ENCODE measurements at regions not wholly inside any gene's neighbourhood (a gene's known extent, or its start where the extent isn't known, plus 50 kb on each side); places are given as distances from the start of the nearest gene placed in this dataset.
"Not testable (repeated sequence)": the region's sequence is repeated elsewhere in the genome, so short reads cannot be mapped to it uniquely, and the experiment has no call there.

DNA sequence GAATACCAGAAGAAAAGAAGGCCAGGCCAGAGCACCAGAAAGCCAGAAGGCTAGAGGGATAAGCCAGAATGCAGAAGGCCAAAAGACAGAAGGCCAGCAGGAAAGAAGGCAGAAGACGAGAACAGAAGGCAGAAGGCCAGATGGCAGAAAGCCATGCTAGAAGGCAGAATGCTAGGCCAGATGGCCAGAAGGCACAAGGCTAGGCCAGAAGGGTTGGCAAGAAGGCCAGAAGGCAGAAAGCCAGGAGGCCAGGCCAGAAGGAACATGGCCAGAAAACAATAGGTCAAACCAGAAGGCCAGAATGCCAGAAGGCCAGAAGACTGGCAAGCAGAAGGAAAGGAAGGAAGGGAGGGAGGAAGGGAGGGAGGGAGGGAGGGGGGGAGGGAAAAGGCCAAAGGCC is 188.8 kb downstream of the TUBA3C start:
- H3K36me3 ChIP-seq (ENCODE audit: control insufficient read depth in 2 of 2, insufficient read depth in 2 of 2, low read length in 1 of 2) = no peaks in the 10 kb centered on the region
- H3K27me3 ChIP-seq (ENCODE audit: control insufficient read depth in 2 of 2, insufficient read depth in 1 of 2, low read length in 1 of 2) = no peaks in the 10 kb centered on the region
- no peak overlapping the region for H3K4me3 ChIP-seq (ENCODE audit: low read length in 2 of 2)
- no peak for DNase-seq (ENCODE audit: low read depth in 6 of 9, low spot score in 9 of 9)
- no peaks in the 10 kb centered on the region for H3K4me1 ChIP-seq (ENCODE audit: control insufficient read depth in 2 of 2, insufficient read depth in 2 of 2, low read length in 2 of 2)
- WGBS = 94% methylated on average over 1 of the region's 1 CpG
- H3K27ac ChIP-seq (ENCODE audit: low read depth in 1 of 2, low read length in 1 of 2) = no peak overlapping the region
- H3K9me3 ChIP-seq (ENCODE audit: control insufficient read depth in 2 of 2, insufficient read depth in 1 of 2, low read length in 1 of 2) = peaks cover 6 to 57% of the 10 kb centered on the region in 2 donors

DNA sequence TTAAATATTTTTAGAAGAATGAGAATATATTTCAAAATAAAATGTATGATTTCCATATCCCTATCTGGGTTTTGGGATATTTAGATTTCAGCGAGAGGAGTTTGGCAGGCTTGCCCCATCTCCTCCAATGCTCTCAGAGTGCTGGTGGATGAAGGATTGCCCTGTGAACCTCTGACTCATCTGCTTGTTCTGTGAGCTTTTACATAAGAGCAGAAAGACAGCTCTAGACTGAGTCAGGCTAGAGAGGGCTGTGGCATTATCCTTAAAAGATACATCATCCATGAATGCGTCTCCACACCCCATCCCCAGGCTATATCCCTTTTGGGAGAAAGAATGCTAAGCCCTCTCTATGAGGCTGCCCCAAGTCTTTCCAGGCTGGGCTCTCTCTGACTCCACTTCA is 190.6 kb downstream of the TUBA3C start:
- H3K4me1 ChIP-seq (ENCODE audit: control insufficient read depth in 2 of 2, insufficient read depth in 2 of 2, low read length in 2 of 2) = no peaks in the 10 kb centered on the region
- 95% methylated on average over 2 of the region's 2 CpGs for WGBS
- no peak for DNase-seq (ENCODE audit: low read depth in 6 of 9, low spot score in 9 of 9)
- H3K27ac ChIP-seq (ENCODE audit: low read depth in 1 of 2, low read length in 1 of 2) = no peak overlapping the region
- H3K27me3 ChIP-seq (ENCODE audit: control insufficient read depth in 2 of 2, insufficient read depth in 1 of 2, low read length in 1 of 2) = no peaks in the 10 kb centered on the region
- H3K36me3 ChIP-seq (ENCODE audit: control insufficient read depth in 2 of 2, insufficient read depth in 2 of 2, low read length in 1 of 2) = no peaks in the 10 kb centered on the region
- peaks cover 6 to 48% of the 10 kb centered on the region in 2 donors for H3K9me3 ChIP-seq (ENCODE audit: control insufficient read depth in 2 of 2, insufficient read depth in 1 of 2, low read length in 1 of 2)
- H3K4me3 ChIP-seq (ENCODE audit: low read length in 2 of 2) = no peak overlapping the region

DNA sequence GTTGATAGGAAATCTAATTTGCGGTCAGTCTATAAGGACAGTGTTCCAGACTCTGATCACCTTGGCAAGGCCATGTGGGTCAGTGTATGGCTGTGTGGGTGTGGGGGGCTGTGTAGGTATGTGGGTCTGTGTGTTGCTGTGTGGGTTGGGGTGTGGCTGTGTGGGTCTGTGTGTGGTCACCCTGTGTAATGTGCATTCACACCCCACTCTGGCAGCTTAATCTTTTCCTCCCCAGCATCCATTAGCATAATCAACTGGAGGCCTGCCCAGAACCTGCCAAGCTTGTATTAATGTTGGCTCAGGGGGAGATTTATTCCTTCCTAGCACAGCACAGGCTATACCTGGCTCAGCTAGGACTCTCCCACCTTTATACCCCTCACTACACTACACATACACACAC is 203.2 kb downstream of the TUBA3C start:
- 98% methylated on average over 1 of the region's 1 CpG for WGBS
- Histone ChIP-seq H3K27me3 (ENCODE audit: control insufficient read depth in 2 of 2, insufficient read depth in 1 of 2, low read length in 1 of 2) (no peaks in the 10 kb centered on the region), H3K4me1 (ENCODE audit: control insufficient read depth in 2 of 2, insufficient read depth in 2 of 2, low read length in 2 of 2) (no peaks in the 10 kb centered on the region), H3K9me3 (ENCODE audit: control insufficient read depth in 2 of 2, insufficient read depth in 1 of 2, low read length in 1 of 2) (peaks cover 1 to 12% of the 10 kb centered on the region in 2 donors), H3K27ac (ENCODE audit: low read depth in 1 of 2, low read length in 1 of 2) (no peak overlapping the region), H3K36me3 (ENCODE audit: control insufficient read depth in 2 of 2, insufficient read depth in 2 of 2, low read length in 1 of 2) (no peaks in the 10 kb centered on the region), H3K4me3 (ENCODE audit: low read length in 2 of 2) (no peak overlapping the region)
- DNase-seq (ENCODE audit: low read depth in 6 of 9, low spot score in 9 of 9) = no peak

DNA sequence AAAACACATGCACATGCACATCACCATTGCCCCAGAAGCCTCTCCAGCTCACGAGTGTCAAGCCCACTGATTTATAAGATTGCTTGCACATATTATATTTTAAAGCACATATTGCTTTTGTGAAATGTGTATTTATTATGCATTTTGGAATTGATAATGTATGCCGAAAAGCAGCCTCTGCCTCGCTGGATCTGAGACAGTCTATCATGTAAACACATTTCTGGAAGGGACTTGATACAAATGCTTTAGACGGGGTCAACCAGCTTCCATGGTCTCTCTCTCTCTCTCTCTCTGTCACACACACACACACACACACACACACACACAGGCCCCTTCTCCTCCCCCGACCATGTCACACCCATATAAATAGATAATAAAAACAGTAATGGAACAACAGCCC is 203.8 kb downstream of the TUBA3C start:
- no peak overlapping the region for H3K4me3 ChIP-seq (ENCODE audit: low read length in 2 of 2)
- no peaks in the 10 kb centered on the region for H3K4me1 ChIP-seq (ENCODE audit: control insufficient read depth in 2 of 2, insufficient read depth in 2 of 2, low read length in 2 of 2)
- H3K9me3 ChIP-seq (ENCODE audit: control insufficient read depth in 2 of 2, insufficient read depth in 1 of 2, low read length in 1 of 2) = peaks cover 1 to 12% of the 10 kb centered on the region in 2 donors
- H3K27ac ChIP-seq (ENCODE audit: low read depth in 1 of 2, low read length in 1 of 2) = no peak overlapping the region
- no peaks in the 10 kb centered on the region for H3K36me3 ChIP-seq (ENCODE audit: control insufficient read depth in 2 of 2, insufficient read depth in 2 of 2, low read length in 1 of 2)
- DNase-seq (ENCODE audit: low read depth in 6 of 9, low spot score in 9 of 9) = no peak
- WGBS = 84% methylated on average over 5 of the region's 5 CpGs
- no peaks in the 10 kb centered on the region for H3K27me3 ChIP-seq (ENCODE audit: control insufficient read depth in 2 of 2, insufficient read depth in 1 of 2, low read length in 1 of 2)

DNA sequence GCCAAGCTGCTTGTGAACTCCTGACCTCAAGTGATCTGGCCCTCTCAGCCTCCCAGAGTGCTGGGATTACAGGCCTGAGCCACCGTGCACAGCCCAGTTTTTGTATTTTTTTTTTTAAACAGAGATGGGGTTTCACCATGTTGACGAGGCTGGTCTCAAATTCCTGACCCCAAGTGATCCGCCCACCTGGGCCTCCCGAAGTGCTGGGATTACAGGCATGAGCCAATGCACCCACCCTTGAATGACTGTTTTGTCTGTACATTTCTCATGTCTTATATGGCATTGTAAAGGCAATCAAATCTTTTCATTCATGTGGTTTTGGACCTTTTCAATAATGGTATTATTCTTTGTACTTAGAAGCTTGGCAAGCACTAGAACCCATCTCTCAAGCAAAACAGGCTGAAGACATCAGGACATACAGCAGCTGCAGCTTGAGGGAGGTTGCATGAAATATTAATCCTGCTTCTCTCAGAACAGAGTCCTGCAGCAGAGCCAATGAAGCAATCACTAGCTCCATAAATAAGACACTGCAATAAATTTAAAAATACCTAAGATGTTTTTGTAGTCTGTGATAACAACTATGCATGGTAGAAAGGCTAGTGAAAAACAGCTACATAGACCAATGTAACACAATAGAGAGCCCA is 209.9 kb downstream of the TUBA3C start:
- 85% methylated on average over 4 of the region's 4 CpGs for WGBS
- no peaks in the 10 kb centered on the region for H3K27me3 ChIP-seq (ENCODE audit: control insufficient read depth in 2 of 2, insufficient read depth in 1 of 2, low read length in 1 of 2)
- DNase-seq (ENCODE audit: low read depth in 6 of 9, low spot score in 9 of 9) = no peak
- no peaks in the 10 kb centered on the region for H3K4me1 ChIP-seq (ENCODE audit: control insufficient read depth in 2 of 2, insufficient read depth in 2 of 2, low read length in 2 of 2)
- H3K4me3 ChIP-seq (ENCODE audit: low read length in 2 of 2) = no peak overlapping the region
- H3K9me3 ChIP-seq (ENCODE audit: control insufficient read depth in 2 of 2, insufficient read depth in 1 of 2, low read length in 1 of 2) = peaks cover 3 to 16% of the 10 kb centered on the region in 2 donors
- no peak overlapping the region for H3K27ac ChIP-seq (ENCODE audit: low read depth in 1 of 2, low read length in 1 of 2)
- no peaks in the 10 kb centered on the region for H3K36me3 ChIP-seq (ENCODE audit: control insufficient read depth in 2 of 2, insufficient read depth in 2 of 2, low read length in 1 of 2)

DNA sequence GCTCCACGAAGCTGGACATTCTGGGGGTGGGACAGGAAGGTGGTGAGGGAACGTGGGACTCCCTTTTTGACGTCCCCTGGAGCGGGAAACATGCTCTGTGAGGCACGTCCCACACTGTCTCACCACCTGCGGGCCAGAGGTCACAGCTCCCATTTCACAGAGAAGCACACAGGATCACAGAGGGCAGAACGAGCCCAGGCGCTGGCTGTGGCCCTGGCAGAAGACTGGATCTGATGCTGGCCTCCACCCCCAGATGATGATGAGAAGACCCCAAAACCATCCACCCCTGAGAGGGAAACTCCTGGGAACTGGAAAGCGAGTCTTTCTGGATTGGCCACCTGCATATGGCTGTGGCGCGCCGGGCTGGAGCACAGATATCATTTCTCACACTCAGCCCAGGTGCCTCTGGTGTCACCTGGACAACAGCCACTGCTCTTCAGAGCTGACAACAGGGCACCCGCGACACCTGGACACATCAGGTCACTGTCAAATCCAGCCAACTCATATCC is 216.2 kb downstream of the TUBA3C start:
- 80% methylated on average over 14 of the region's 14 CpGs for WGBS
- no peaks in the 10 kb centered on the region for H3K27me3 ChIP-seq (ENCODE audit: control insufficient read depth in 2 of 2, insufficient read depth in 1 of 2, low read length in 1 of 2)
- no peak for DNase-seq (ENCODE audit: low read depth in 6 of 9, low spot score in 9 of 9)
- H3K36me3 ChIP-seq (ENCODE audit: control insufficient read depth in 2 of 2, insufficient read depth in 2 of 2, low read length in 1 of 2) = no peaks in the 10 kb centered on the region
- H3K4me3 ChIP-seq (ENCODE audit: low read length in 2 of 2) = no peak overlapping the region
- H3K4me1 ChIP-seq (ENCODE audit: control insufficient read depth in 2 of 2, insufficient read depth in 2 of 2, low read length in 2 of 2) = no peaks in the 10 kb centered on the region
- peaks cover 9 to 45% of the 10 kb centered on the region in 2 donors for H3K9me3 ChIP-seq (ENCODE audit: control insufficient read depth in 2 of 2, insufficient read depth in 1 of 2, low read length in 1 of 2)
- no peak overlapping the region for H3K27ac ChIP-seq (ENCODE audit: low read depth in 1 of 2, low read length in 1 of 2)

DNA sequence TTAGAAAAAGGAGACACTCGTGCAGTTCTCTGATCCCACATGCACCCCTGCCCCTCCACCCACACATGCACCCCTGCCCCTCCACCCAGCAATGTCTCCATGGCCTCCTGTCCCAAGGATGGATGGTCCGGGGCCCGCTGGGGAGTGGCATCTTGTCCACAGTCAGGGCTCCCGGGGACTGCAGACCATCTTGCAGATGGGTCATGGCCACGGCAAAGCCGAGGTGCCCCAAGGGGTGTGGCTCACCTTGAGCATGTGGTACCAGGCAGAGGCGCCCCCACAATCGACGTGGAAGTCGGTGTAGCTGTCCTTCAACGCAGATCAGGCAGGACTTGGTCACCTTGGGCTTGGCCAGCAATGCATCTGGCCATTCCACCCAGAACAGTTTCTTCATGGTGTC is 216.7 kb downstream of the TUBA3C start:
- no peaks in the 10 kb centered on the region for H3K4me1 ChIP-seq (ENCODE audit: control insufficient read depth in 2 of 2, insufficient read depth in 2 of 2, low read length in 2 of 2)

DNA sequence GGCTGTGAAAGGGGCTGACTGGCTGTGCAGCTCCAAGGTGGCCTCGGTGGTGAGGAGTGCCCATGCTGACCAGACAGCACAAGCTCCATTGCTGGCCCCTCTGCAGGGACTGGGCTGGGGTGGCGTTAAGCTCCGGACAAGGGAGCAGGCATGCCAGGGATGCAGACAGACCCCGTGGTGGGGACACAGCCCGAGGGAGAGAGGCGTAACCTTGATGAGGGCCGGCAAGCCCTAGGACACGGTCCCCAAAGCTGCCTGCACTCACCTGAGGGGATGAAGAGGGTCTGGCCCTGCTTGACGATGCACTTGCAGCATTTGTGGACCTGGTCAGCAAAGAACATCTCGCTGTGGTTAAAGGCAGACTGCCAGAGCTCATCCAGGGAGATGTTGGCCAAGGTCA is 217.9 kb downstream of the TUBA3C start:
- 82% methylated on average over 10 of the region's 10 CpGs for WGBS
- H3K27me3 ChIP-seq (ENCODE audit: control insufficient read depth in 2 of 2, insufficient read depth in 1 of 2, low read length in 1 of 2); H3K4me3 ChIP-seq (ENCODE audit: low read length in 2 of 2); H3K36me3 ChIP-seq (ENCODE audit: control insufficient read depth in 2 of 2, insufficient read depth in 2 of 2, low read length in 1 of 2); DNase-seq (ENCODE audit: low read depth in 6 of 9, low spot score in 9 of 9); H3K4me1 ChIP-seq (ENCODE audit: control insufficient read depth in 2 of 2, insufficient read depth in 2 of 2, low read length in 2 of 2); H3K27ac ChIP-seq (ENCODE audit: low read depth in 1 of 2, low read length in 1 of 2): not testable (repeated sequence)
- H3K9me3 ChIP-seq (ENCODE audit: control insufficient read depth in 2 of 2, insufficient read depth in 1 of 2, low read length in 1 of 2) = peaks cover 11 to 62% of the 10 kb centered on the region in 2 donors

More for the DNA sequence above, 216.7 kb downstream of the TUBA3C start:
- peaks cover 9 to 50% of the 10 kb centered on the region in 2 donors for H3K9me3 ChIP-seq (ENCODE audit: control insufficient read depth in 2 of 2, insufficient read depth in 1 of 2, low read length in 1 of 2)
- H3K4me3 ChIP-seq (ENCODE audit: low read length in 2 of 2) = no peak overlapping the region
- no peak for DNase-seq (ENCODE audit: low read depth in 6 of 9, low spot score in 9 of 9)
- 87% methylated on average over 11 of the region's 11 CpGs for WGBS
- H3K27me3 ChIP-seq (ENCODE audit: control insufficient read depth in 2 of 2, insufficient read depth in 1 of 2, low read length in 1 of 2) = no peaks in the 10 kb centered on the region
- no peak overlapping the region for H3K27ac ChIP-seq (ENCODE audit: low read depth in 1 of 2, low read length in 1 of 2)
- no peaks in the 10 kb centered on the region for H3K36me3 ChIP-seq (ENCODE audit: control insufficient read depth in 2 of 2, insufficient read depth in 2 of 2, low read length in 1 of 2)

DNA sequence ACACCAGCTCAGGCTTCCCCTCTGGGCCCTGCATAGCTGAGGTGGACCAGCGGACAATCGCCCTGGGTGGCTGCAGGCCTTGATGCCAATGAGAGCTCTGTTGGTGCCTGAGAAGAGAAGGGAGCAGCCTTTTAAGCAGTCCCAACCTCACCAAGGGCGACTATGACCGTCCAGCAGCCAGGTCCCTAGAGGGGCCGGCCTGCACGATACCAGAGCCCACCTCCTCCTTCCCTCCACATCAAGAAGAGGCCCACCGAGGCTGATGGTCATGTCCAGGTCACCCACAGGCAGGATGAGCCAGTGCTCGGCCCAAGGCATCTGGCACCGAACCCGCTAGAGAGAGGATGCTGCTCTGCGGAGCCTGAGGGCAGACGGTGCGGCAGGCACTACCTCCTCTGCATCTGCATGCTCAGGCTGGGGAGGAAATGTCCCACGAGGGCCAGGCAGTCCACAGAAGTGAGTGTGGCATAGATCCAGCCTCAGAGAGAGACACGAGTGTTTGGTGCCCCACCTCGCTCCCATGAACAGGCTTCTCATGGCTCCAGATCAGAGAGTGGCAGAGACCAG is 219.4 kb downstream of the TUBA3C start:
- Histone ChIP-seq H3K4me1 (ENCODE audit: control insufficient read depth in 2 of 2, insufficient read depth in 2 of 2, low read length in 2 of 2) (no peaks in the 10 kb centered on the region), H3K27ac (ENCODE audit: low read depth in 1 of 2, low read length in 1 of 2) (no peak overlapping the region), H3K9me3 (ENCODE audit: control insufficient read depth in 2 of 2, insufficient read depth in 1 of 2, low read length in 1 of 2) (peaks cover 12 to 71% of the 10 kb centered on the region in 2 donors), H3K27me3 (ENCODE audit: control insufficient read depth in 2 of 2, insufficient read depth in 1 of 2, low read length in 1 of 2) (no peaks in the 10 kb centered on the region), H3K4me3 (ENCODE audit: low read length in 2 of 2) (no peak overlapping the region), H3K36me3 (ENCODE audit: control insufficient read depth in 2 of 2, insufficient read depth in 2 of 2, low read length in 1 of 2) (no peaks in the 10 kb centered on the region)
- WGBS = 90% methylated on average over 16 of the region's 16 CpGs
- DNase-seq (ENCODE audit: low read depth in 6 of 9, low spot score in 9 of 9) = no peak

All from thymus (tissue), 11 donors.